ENCODE measurements at regions not wholly inside any gene's neighbourhood (a gene's known extent, or its start where the extent isn't known, plus 50 kb on each side); places are given as distances from the start of the nearest gene placed in this dataset.

- DNase-seq (ENCODE audit: low spot score): no peak
- no peak overlapping the region for H3K4me3 ChIP-seq
- H3K27ac ChIP-seq: no peak overlapping the region
- no peak for TF ChIP-seq CTCF (IDR thresholded peaks at IDR 0.05)
Observed at GRCh38 chr5:114957384-114957783, 212.3 kb downstream of the TRIM36 start.

DNA sequence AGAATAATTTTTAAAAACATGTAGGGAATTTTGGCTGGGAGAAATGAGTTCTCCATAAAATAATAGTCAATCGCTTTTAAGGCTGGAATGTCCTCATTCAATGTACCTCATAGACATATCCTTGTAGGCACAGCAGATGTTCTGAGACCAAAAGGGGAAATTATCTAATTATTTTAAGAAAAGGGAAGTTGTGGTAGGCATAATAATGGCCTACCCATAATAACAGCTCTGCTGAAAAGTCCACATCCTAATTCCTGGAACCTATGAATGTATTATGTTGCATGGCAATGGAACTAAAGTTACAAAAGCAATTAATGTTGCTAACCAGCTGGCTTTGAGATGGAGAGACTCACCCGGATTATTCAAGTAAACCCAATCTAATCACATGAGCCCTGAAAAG, 216.1 kb downstream of the TRIM36 start:
- H3K27ac ChIP-seq: no peak overlapping the region
- no peak for DNase-seq (ENCODE audit: low spot score)
- no peak overlapping the region for H3K4me3 ChIP-seq
- TF ChIP-seq CTCF (IDR thresholded peaks at IDR 0.05): no peak

- no peak for DNase-seq (ENCODE audit: low spot score)
- Histone ChIP-seq H3K4me3 (no peak overlapping the region), H3K27ac (no peak overlapping the region)
- TF ChIP-seq CTCF (IDR thresholded peaks at IDR 0.05): no peak
Observed at GRCh38 chr5:114952876-114953275, 216.8 kb downstream of the TRIM36 start.

DNA sequence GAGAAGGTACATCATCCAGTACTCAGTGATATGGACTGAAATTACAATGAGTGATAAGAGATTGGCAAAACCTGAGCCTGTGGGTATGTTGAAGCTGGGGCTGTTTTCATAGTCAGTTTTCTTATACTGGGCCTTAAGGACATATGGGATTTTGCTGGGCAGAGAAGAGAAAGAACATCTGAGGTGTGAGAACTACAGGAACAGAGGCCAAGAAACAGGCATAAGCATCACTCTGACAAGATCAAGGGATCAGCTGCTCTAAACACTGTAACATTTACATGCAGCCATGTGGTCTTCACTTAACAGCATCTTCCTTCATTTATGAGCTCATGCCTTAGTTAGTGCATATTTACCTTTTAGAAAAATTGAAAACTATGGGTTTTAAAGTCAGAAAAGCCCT, 220.0 kb downstream of the TRIM36 start:
- TF ChIP-seq CTCF (IDR thresholded peaks at IDR 0.05): no peak
- no peak overlapping the region for H3K27ac ChIP-seq
- no peak overlapping the region for H3K4me3 ChIP-seq
- no peak for DNase-seq (ENCODE audit: low spot score)

DNA sequence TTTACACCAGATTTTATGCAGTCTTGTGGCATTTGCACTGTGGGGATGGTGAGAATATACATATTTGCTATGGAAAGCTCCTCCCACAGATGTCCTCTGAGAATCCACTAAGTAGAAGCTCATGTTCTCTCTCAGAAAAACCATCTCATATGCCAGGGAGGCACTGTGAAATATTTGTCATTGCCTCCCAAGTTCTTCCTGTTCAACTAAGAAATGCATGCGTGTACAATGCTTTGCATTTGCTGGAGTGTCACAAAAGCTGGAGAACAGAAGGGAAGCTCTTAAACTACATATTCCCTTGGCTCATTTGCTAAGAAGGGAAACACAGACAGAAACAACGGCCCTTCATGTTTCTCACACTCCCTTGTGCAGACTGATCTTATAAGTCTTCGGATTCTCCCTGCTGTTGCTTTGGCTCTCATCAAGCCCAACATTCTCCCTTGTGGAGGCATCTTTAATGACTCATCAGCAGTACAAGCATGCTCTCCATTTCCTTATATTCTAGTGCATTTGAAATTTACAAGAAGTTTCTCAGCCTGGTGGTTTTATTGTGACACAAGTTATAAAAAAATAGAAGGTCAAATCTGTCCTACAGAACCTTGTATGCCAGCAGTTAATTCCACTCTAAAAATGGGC, 220.6 kb downstream of the TRIM36 start:
- no peak for TF ChIP-seq CTCF (IDR thresholded peaks at IDR 0.05)
- no peak for DNase-seq (ENCODE audit: low spot score)
- Histone ChIP-seq H3K4me3 (no peak overlapping the region), H3K27ac (no peak overlapping the region)

- DNase-seq (ENCODE audit: low spot score): no peak
- Histone ChIP-seq H3K4me3 (no peak overlapping the region), H3K27ac (no peak overlapping the region)
- no peak for TF ChIP-seq CTCF (IDR thresholded peaks at IDR 0.05)
Observed at GRCh38 chr5:114948363-114948762, 221.3 kb downstream of the TRIM36 start.

- DNase-seq (ENCODE audit: low spot score): no peak
Observed at GRCh38 chr5:114940709-114941108, 229.0 kb downstream of the TRIM36 start.

More at GRCh38 chr5:114940709-114941108, 229.0 kb downstream of the TRIM36 start:
- no peak for TF ChIP-seq CTCF (IDR thresholded peaks at IDR 0.05)
- no peak overlapping the region for H3K4me3 ChIP-seq
- no peak overlapping the region for H3K27ac ChIP-seq

All from coronary artery (tissue), 2 donors.